Mammary epithelial cell (primary cell): ENCODE measurements at regions not wholly inside any gene's neighbourhood (a gene's known extent, or its start where the extent isn't known, plus 50 kb on each side); places are given as distances from the start of the nearest gene placed in this dataset.

ENCODE experiments used
- CTCF ChIP-seq, 2 donors: IDR thresholded peaks in 1 of 2; conservative IDR thresholded peaks in 1 of 2; 2 replicates each; pipeline ENCODE4 v1.5.1; 2011 to 2012; ENCODE audit warnings: inconsistent platforms in 2 of 2, low read length in 2 of 2, mild to moderate bottlenecking in 2 of 2, control low read depth in 1 of 2, low read depth in 1 of 2; ENCODE audit not compliant: insufficient read depth in 1 of 2; ENCODE audit errors: extremely low read depth in 1 of 2
- EZH2 ChIP-seq: IDR thresholded peaks from 2 replicates; pipeline ENCODE4 v1.6.1; 2012; ENCODE audit warnings: low read length, inconsistent platforms, borderline replicate concordance

- TF ChIP-seq CTCF (conservative IDR thresholded peaks at IDR 0.05 in 1 of 2, IDR thresholded peaks at IDR 0.05 in 1 of 2; ENCODE audit: extremely low read depth in 1 of 2, insufficient read depth in 1 of 2, low read depth in 1 of 2, low read length in 2 of 2), result no peak
- TF ChIP-seq EZH2, result no peak
Observed at GRCh38 chr4:181484396-181484795, 758.8 kb upstream of the TENM3 start.
